ENCODE measurements at regions not wholly inside any gene's neighbourhood (a gene's known extent, or its start where the extent isn't known, plus 50 kb on each side); places are given as distances from the start of the nearest gene placed in this dataset.

DNA sequence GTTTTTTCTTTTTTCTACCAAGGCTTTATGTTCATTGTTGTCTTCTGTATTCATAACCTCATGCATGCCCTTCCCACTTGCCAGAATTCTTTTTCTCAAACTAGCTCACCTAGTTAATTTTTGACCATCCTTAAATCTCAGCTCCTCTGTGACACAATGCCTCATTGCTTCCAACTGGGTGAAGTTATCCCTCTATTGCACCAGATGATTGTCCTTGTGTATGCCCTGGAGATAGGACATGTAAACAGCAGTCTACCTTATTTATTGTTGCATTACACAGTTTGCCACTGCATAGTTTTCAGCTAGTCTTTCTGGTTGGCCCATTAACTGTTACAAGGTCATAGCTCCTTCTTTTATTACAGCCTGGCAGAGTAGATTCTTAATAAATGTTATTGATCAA, 763.1 kb upstream of the COBL start:
- TF ChIP-seq FOXM1 (IDR thresholded peaks at IDR 0.05; ENCODE audit: borderline replicate concordance, low read depth) (no peak), CEBPB (IDR thresholded peaks at IDR 0.05) (no peak), RAD21 (IDR thresholded peaks at IDR 0.05; ENCODE audit: low read depth) (no peak), CREB1 (IDR thresholded peaks at IDR 0.05; ENCODE audit: low read depth) (no peak), YY1 (IDR thresholded peaks at IDR 0.05; ENCODE audit: low read depth) (no peak), ZBTB7A (IDR thresholded peaks at IDR 0.05; ENCODE audit: low read depth) (no peak), REST (IDR thresholded peaks at IDR 0.05; ENCODE audit: low read depth) (no peak), NFIC (IDR thresholded peaks at IDR 0.05) (no peak), TEAD4 (IDR thresholded peaks at IDR 0.05) (no peak), TCF12 (IDR thresholded peaks at IDR 0.05; ENCODE audit: low read depth) (no peak), EGR1 (IDR thresholded peaks at IDR 0.05) (no peak), EP300 (IDR thresholded peaks at IDR 0.05; ENCODE audit: borderline replicate concordance) (no peak), TAF1 (IDR thresholded peaks at IDR 0.05; ENCODE audit: low read depth) (no peak)
- TF ChIP-seq, protein P1, sequence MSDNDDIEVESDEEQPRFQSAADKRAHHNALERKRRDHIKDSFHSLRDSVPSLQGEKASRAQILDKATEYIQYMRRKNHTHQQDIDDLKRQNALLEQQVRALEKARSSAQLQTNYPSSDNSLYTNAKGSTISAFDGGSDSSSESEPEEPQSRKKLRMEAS (IDR thresholded peaks at IDR 0.05) = no peak
- TF ChIP-seq, protein P2, sequence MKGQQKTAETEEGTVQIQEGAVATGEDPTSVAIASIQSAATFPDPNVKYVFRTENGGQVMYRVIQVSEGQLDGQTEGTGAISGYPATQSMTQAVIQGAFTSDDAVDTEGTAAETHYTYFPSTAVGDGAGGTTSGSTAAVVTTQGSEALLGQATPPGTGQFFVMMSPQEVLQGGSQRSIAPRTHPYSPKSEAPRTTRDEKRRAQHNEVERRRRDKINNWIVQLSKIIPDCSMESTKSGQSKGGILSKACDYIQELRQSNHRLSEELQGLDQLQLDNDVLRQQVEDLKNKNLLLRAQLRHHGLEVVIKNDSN (IDR thresholded peaks at IDR 0.05) = no peak

DNA sequence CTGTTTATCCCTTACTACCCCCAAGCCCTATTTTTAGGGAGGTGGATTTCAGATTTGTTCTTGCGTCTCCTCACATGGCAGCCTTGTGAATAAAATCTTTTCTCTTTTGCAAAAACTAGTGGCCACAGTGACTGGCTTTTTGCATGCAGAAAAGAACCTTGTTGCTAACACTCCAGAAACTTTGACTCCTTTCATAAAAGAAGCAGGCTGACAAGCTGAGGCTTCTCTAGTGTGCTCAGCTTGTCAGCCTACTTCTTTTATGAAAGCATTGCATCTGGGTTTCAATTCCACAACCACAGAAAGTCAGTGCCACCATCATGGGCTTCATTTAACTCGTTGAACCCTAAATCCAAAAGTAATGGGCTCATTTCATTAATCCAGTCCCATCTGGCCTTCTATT, 761.0 kb upstream of the COBL start:
- TF ChIP-seq, protein P1 (IDR thresholded peaks at IDR 0.05) = no peak
- no peak for TF ChIP-seq EP300 (IDR thresholded peaks at IDR 0.05; ENCODE audit: borderline replicate concordance)
- no peak for TF ChIP-seq ZBTB7A (IDR thresholded peaks at IDR 0.05; ENCODE audit: low read depth)
- TF ChIP-seq RAD21 (IDR thresholded peaks at IDR 0.05; ENCODE audit: low read depth) = no peak
- TF ChIP-seq YY1 (IDR thresholded peaks at IDR 0.05; ENCODE audit: low read depth) = no peak
- no peak for TF ChIP-seq EGR1 (IDR thresholded peaks at IDR 0.05)
- TF ChIP-seq TCF12 (IDR thresholded peaks at IDR 0.05; ENCODE audit: low read depth) = no peak
- TF ChIP-seq, protein P2 (IDR thresholded peaks at IDR 0.05) = no peak

GRCh38 chr7:52074912-52075311, 758.3 kb upstream of the COBL start:
- TF ChIP-seq EGR1 (IDR thresholded peaks at IDR 0.05) = no peak
- TF ChIP-seq, protein P2 (IDR thresholded peaks at IDR 0.05) = no peak

DNA sequence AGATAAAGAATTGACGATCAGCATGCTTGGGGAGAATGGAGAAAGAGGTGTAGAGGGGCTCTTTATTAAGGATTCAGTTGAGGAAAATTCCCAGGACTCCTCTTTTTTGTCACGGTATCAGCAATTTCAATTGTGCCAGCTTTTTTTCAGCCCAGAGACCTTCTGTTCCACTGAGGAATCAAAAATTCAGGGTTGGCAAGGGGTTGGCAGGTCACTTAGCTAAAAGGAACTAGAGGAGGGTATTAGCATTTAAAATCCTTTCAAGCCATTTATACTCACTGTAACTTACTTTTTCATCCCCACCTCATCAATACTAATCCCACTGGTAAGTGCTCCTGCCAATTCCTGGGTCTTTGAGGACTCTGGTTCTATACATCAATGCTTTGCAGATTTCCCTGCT, 757.5 kb upstream of the COBL start:
- TF ChIP-seq REST (IDR thresholded peaks at IDR 0.05; ENCODE audit: low read depth) (no peak), CEBPB (IDR thresholded peaks at IDR 0.05) (no peak), CREB1 (IDR thresholded peaks at IDR 0.05; ENCODE audit: low read depth) (no peak), EGR1 (IDR thresholded peaks at IDR 0.05) (no peak), TEAD4 (IDR thresholded peaks at IDR 0.05) (no peak), FOXM1 (IDR thresholded peaks at IDR 0.05; ENCODE audit: borderline replicate concordance, low read depth) (no peak), ZBTB7A (IDR thresholded peaks at IDR 0.05; ENCODE audit: low read depth) (no peak), TAF1 (IDR thresholded peaks at IDR 0.05; ENCODE audit: low read depth) (no peak), NFIC (IDR thresholded peaks at IDR 0.05) (no peak), YY1 (IDR thresholded peaks at IDR 0.05; ENCODE audit: low read depth) (no peak), TCF12 (IDR thresholded peaks at IDR 0.05; ENCODE audit: low read depth) (no peak), RAD21 (IDR thresholded peaks at IDR 0.05; ENCODE audit: low read depth) (no peak), EP300 (IDR thresholded peaks at IDR 0.05; ENCODE audit: borderline replicate concordance) (no peak)
- TF ChIP-seq, protein P2 (IDR thresholded peaks at IDR 0.05) = no peak
- TF ChIP-seq, protein P1 (IDR thresholded peaks at IDR 0.05) = no peak

- TF ChIP-seq, protein P2 (IDR thresholded peaks at IDR 0.05) = no peak
- TF ChIP-seq CREB1 (IDR thresholded peaks at IDR 0.05; ENCODE audit: low read depth) (no peak), TAF1 (IDR thresholded peaks at IDR 0.05; ENCODE audit: low read depth) (no peak)
These were observed 755.1 kb upstream of the COBL start for GRCh38 chr7:52071744-52072143.

Measured in Ishikawa (cell line).